ENCODE measurements at regions not wholly inside any gene's neighbourhood (a gene's known extent, or its start where the extent isn't known, plus 50 kb on each side); places are given as distances from the start of the nearest gene placed in this dataset.

- TF ChIP-seq CTCF (conservative IDR thresholded peaks at IDR 0.05) (no peak), EZH2 (IDR thresholded peaks at IDR 0.05; ENCODE audit: low read depth) (no peak)
Measured at GRCh38 chr12:125852116-125852515, 786.9 kb downstream of the AACS start.
